ENCODE measurements at regions not wholly inside any gene's neighbourhood (a gene's known extent, or its start where the extent isn't known, plus 50 kb on each side); places are given as distances from the start of the nearest gene placed in this dataset.
A peak's percentile ranks its signal among the peaks of the same experiment; 100 is the strongest.

DNA sequence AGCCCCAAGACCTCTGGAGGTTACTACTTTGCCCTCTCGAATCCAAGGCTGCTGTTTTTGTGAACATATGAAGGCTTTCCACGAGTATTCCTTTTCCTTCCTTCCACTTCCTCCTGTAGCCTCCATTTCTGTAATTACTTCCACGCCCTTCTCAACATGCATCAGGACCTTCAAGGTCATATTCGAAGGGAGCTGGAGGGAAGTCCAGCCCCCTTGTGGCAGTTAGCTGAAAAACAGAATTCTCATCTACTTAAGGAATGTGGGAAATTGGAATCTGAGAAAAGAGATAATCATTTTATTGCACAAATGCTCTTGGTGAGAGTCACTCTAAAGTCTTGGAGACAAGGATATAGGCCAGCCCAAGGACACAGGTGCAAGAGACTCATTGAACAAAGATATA, 1000.2 kb downstream of the TDRD15 start:
- POLR2A ChIA-PET = interaction anchor here (1.2 kb wide), 1 partner anchor 67 kb away, joined by 3 read pairs; no protein-coding TSS in a partner anchor
- 7% methylated on average over 4 of the region's 4 CpGs for WGBS (ENCODE audit: low lambda C conversion rate)
- no peak overlapping the region for H2AFZ ChIP-seq (ENCODE audit: low read length)
- FAIRE-seq (no peak), DNase-seq (ENCODE audit: low spot score) (peak; percentile 10), ATAC-seq (0 out of 3 replicates have a peak, but pooled peaks have one; percentile 26)
- no peaks in the 10 kb centered on the region for H3K79me2 ChIP-seq (ENCODE audit: insufficient read depth, low read length)
- in situ Hi-C loops (cut with HindIII; ENCODE audit: extremely low pct_ligation_motif_present, low pct_unique_long_range_greater_than_20kb) = no loop called here
- no TSS peak for BruUV-seq (replicated peaks)
- CTCF ChIA-PET (ENCODE audit: low intra/inter-chr PET ratio, low total read pairs) = no interaction called here
- H4K20me1 ChIP-seq (ENCODE audit: insufficient read depth, low read length) = no peaks in the 10 kb centered on the region
- intact Hi-C loops (cut with micrococcal nuclease; ENCODE audit: unreplicated experiment) = loop anchor here (2.0 to 10.0 kb wide), 3 partner anchors 119 to 372 kb away; no protein-coding TSS in a partner anchor
- no peak overlapping the region for H3K9ac ChIP-seq (ENCODE audit: insufficient read depth, low read depth, low read length)
- H3K4me1 ChIP-seq (ENCODE audit: insufficient read depth, low read length) = no peaks in the 10 kb centered on the region
- TF ChIP-seq RBFOX2 (IDR thresholded peaks at IDR 0.05; ENCODE audit: low read depth, low read length) (no peak), SMC3 (IDR thresholded peaks at IDR 0.05; ENCODE audit: low read length) (peak; percentile 44; the same call in 1 of the 2 replicates), RAD21 (CRISPR knock-in tag; IDR thresholded peaks at IDR 0.05) (0 out of 2 replicates have a peak, but pooled peaks have one; percentile 19), STAG1 (CRISPR knock-in tag; IDR thresholded peaks at IDR 0.05) (peak; percentile 55; the same call in 1 of the 2 replicates)
- TF ChIP-seq, protein P1, sequence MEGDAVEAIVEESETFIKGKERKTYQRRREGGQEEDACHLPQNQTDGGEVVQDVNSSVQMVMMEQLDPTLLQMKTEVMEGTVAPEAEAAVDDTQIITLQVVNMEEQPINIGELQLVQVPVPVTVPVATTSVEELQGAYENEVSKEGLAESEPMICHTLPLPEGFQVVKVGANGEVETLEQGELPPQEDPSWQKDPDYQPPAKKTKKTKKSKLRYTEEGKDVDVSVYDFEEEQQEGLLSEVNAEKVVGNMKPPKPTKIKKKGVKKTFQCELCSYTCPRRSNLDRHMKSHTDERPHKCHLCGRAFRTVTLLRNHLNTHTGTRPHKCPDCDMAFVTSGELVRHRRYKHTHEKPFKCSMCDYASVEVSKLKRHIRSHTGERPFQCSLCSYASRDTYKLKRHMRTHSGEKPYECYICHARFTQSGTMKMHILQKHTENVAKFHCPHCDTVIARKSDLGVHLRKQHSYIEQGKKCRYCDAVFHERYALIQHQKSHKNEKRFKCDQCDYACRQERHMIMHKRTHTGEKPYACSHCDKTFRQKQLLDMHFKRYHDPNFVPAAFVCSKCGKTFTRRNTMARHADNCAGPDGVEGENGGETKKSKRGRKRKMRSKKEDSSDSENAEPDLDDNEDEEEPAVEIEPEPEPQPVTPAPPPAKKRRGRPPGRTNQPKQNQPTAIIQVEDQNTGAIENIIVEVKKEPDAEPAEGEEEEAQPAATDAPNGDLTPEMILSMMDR (CRISPR knock-in tag; IDR thresholded peaks at IDR 0.05) = peak; percentile 14; the same call in 1 of the 2 replicates
- TF ChIP-seq, protein P2, sequence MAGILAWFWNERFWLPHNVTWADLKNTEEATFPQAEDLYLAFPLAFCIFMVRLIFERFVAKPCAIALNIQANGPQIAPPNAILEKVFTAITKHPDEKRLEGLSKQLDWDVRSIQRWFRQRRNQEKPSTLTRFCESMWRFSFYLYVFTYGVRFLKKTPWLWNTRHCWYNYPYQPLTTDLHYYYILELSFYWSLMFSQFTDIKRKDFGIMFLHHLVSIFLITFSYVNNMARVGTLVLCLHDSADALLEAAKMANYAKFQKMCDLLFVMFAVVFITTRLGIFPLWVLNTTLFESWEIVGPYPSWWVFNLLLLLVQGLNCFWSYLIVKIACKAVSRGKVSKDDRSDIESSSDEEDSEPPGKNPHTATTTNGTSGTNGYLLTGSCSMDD (CRISPR knock-in tag; IDR thresholded peaks at IDR 0.05) = no peak
- no peak overlapping the region for H3K27ac ChIP-seq (ENCODE audit: extremely low read length, insufficient read depth, low read length)
- no peak overlapping the region for H3K4me3 ChIP-seq (replicated peaks in 1 of 3; ENCODE audit: insufficient read depth in 1 of 3, low read depth in 2 of 3, low read length in 3 of 3)
- peaks cover 67% of the 10 kb centered on the region for H3K9me3 ChIP-seq (ENCODE audit: low read length)
- H3K36me3 ChIP-seq (replicated peaks in 1 of 2; ENCODE audit: control insufficient read depth in 1 of 2, insufficient read depth in 2 of 2, low read length in 2 of 2) = no peaks in the 10 kb centered on the region
- H3K27me3 ChIP-seq (ENCODE audit: control insufficient read depth in 1 of 2, insufficient read depth in 2 of 2, low read length in 2 of 2) = no peaks in the 10 kb centered on the region
- no peak overlapping the region for H3K4me2 ChIP-seq (ENCODE audit: low read depth, low read length)

Data from HepG2 (cell line).